GM11168 (cell line): ENCODE measurements at regions not wholly inside any gene's neighbourhood (a gene's known extent, or its start where the extent isn't known, plus 50 kb on each side); places are given as distances from the start of the nearest gene placed in this dataset.

Experiments
- in situ Hi-C: fragments of 300-500 bp; cut with MboI; formaldehyde crosslinking; loops from one replicate; pipeline ENCODE4 v1.12.0; 2022; ENCODE audit warnings: low sequenced_read_pairs; ENCODE audit not compliant: unreplicated experiment

DNA sequence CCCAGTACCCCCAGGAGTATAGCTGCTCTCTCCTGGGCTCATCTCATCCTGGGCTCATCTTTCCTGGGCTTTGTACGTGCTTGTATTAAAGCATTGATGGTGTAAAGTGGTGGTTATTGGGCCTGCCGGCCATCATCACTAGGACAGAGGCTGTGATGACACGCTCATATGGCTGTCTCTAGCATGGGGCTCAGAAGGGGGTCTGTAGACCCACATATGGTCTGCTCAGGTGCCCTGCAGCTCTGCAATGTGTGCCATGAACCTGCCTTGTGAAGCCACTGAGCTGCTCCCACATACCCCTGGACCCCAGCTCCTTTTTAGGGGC, 143.4 kb downstream of the CDC5L start:
- in situ Hi-C loops, result no loop called here

DNA sequence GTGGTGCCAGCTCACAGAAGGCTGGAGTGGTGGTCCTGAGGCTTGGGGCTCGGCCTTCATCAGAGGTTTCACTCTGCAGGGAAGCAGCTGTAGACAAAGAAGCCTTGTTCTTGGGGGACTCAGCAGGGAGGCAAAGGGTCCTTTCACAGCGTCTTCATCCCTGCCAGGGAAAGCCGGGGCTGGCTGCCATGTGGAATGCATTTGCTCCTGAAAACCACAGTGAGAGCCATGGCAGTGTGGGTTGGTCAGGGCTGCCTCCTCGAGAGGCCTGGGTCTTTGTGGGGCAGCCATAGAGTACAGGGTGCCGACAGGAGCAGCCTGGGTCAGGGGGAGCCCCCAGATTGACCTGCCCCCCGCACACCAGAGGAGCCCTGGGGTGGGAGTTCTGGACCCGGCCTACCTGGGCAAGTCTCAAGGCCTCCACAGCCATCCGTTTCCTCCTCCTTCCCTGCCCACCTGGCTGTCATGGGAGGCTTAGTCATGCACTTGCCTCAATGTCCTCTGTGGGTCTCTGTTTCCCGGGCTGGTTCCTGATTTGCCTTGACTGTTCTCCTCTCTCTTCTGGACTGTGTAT, 144.0 kb downstream of the CDC5L start:
- in situ Hi-C loops, result no loop called here

DNA sequence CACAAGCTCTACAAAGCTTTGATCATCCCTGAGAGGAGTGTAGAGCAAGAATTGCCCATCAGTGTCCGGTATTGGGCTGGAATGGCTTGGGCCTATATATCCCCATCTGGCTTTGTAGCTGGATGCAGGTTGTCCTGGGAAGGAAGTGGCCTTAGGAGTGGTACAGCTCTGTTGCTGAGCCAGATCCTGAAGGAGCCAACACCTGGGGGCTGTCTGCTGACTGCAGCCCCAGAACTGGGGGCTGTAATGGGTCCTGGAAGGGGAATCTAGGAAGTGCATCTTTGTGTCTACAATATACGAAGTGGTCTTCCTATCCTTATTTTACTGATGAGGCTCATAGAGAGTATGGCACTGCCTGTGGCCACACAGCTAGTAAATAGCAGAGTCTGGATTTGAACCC, 145.9 kb downstream of the CDC5L start:
- in situ Hi-C loops, result no loop called here

DNA sequence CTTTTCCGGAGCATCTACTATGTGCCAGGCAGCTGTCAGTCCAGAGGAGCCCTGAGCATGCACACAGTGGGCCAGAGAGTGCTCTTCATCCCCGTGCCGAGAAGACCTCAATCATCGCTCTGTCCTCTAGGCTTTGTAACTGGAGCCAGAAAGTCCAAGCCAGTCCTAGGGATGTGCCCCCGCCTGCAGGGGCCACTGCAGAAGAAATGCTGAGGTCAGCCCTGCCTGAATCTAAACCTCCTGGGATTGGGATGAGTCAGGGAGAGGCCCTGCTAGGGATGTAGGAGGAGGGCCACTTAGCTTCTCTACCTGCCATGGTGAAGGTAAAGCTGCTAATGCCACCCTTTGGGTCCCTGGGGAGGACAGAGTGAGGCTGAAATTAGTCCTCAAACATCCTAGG, 146.8 kb downstream of the CDC5L start:
- in situ Hi-C loops, result no loop called here

DNA sequence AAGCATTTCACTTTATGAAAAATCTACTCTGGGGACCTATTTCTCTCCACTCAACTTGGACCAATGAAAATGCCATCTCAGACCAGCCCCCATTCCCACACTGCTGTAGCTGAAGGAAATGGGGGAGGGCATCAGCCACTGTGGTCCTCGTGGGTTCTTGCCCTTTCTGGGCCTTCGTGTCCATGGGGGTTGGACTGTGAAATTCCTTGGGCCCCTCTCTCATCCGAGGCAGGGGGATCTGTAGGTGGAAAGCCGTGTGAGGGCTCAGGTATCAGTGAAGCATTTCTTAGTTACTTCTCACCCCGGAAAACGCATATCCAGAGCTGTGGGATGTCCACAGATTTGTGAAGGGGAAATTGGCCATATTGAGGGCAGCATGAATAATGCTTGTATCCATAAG, 147.9 kb downstream of the CDC5L start:
- in situ Hi-C loops, result no loop called here

DNA sequence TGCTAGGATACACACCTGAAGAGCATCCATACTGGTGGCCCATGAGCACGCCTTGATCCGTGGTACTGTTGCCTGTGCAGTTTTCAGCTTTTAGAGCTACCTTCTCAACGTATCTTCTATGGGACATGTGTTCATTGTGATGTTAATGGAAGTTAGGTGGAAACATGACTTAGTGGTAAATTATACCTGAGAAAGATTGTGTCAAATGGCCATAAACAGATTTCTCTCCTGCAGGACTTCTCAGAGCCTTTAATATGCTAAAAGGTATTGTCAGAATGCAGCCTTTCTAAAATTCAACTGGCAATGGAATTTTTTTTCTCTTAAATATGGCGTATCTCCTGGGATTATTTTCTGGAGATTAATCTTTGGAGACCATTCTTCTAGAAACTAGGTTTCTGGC, 148.5 kb downstream of the CDC5L start:
- in situ Hi-C loops, result no loop called here

DNA sequence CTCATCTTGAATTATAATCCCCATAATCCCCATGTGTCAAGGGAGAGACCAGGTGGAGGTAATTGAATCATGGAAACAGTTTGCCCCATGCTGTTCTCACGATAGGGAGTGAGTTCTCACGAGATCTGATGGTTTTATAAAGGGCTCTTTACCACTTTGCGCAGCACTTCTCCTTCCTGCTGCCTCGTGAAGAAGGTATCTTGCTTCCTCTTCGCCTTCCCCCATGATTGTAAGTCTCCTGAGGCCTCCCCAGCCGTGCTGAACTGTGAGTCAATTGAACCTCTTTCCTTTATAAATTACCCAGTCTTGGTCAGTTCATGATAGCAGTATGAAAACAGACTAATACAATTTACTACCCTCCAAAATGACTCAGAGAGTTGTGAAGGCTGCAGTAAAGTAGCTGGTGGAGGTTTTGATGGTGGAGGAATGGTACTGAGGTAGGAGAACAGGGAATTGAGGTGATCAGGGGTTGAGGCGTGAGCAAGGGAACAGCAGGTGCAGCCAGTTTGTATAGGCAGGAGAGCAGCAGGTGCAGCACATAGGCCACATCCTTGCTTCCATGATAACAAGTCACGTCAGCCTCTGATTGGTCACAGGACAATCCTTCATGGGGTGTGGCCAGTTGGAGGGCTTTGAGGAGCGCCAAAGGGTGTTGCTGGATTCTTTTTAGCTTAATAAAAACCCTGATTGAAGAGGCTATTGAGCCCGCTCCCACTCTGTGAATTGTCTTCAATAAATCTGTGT, 150.0 kb downstream of the CDC5L start:
- in situ Hi-C loops, result no loop called here

DNA sequence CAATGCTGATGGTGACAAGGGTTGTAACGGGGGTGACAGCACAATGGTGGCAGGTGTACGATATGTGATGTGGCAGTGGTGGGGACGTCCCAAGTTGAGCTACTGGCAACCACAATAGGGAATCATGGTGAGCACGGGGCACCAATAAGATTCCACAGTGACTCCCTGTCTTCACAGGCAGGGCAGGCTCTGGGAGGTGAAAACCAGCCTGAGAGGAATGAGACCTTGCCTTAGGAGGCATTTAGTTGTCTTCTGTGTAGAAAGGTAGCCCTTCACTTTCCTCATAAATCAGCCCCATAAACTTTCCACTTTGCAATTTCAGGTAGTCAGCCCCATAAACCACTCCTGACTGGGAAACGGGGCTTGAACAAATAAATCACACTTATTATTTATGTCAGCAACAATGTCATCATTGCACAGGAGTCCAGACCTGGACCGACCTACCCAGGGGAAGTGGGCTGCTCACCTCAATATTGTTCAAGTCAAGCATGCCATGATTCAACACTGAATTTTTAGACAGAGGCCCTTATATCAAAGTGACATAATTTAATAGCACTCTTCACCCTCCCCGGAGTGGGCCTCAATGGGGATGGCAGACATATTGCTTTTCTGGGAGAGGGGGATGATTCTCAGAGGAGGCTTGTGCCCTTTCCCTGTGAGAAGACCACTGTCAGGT, 150.8 kb downstream of the CDC5L start:
- in situ Hi-C loops, result no loop called here

DNA sequence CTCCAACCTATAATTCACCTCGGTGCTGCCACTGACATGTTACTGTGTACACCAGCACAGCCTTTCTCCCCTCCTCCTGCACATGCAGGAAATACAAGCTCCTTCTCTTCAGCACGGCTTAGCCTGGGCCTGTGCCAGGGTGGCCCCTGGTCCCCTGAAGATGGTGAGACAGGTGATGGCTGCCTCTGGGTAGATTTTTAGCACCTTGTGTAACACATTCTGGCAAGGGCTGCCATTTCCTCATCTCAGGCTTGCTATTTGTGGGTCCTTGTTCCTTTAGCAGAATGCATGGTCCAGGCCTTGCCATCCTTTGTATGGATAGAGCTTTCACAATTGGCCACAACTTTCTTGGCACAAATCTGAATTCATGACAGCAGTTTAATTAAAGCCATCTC, 151.3 kb downstream of the CDC5L start:
- in situ Hi-C loops, result no loop called here

DNA sequence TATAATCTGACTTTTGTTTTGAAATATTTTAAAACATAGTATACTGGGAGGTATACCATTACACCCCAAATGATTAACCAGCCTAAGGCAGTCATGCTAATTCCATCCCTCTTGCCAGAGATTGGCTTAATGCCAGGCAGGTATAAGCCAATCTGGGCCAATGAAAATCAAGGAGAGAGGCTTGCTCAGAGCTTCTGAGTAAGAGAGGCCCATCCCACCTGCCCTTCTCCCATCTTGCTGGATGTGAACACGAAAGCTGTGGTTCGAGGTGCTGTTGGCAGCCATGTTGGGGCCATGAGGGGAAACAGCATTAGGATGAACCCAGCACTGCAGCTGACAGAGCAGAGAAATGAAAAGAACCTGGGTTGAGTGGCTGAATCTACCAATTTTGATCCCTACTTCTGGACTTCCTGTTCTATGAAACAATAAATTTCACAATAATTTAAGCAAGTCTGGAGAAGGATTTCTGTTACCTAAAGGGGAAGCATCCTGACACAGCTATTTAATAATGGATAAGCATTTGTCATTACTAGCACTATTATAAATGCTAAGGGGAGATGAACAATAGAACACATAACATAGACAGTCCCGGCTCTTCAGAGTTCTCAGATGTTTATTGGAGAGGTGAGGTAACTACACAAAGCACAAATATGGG, 152.3 kb downstream of the CDC5L start:
- in situ Hi-C loops, result no loop called here

DNA sequence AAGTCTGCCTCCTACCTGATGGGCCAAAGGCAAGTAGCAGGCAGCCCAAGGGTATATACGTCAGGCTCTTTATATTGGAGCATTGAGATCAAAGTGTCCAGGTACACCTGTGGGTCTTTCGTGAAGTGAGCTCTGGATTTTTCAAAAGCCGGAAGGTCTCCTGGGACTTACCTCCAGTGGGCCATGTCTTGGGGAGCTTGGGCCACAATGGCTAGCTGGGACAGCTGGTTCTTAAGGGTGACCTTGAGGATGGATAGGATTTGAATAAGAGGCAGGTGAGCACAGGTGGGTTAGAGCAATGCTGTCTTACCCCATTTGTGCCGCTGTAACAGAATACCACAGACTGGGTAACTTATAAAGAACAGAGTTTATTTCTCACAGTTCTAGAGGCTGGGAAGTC, 153.4 kb downstream of the CDC5L start:
- in situ Hi-C loops, result no loop called here

DNA sequence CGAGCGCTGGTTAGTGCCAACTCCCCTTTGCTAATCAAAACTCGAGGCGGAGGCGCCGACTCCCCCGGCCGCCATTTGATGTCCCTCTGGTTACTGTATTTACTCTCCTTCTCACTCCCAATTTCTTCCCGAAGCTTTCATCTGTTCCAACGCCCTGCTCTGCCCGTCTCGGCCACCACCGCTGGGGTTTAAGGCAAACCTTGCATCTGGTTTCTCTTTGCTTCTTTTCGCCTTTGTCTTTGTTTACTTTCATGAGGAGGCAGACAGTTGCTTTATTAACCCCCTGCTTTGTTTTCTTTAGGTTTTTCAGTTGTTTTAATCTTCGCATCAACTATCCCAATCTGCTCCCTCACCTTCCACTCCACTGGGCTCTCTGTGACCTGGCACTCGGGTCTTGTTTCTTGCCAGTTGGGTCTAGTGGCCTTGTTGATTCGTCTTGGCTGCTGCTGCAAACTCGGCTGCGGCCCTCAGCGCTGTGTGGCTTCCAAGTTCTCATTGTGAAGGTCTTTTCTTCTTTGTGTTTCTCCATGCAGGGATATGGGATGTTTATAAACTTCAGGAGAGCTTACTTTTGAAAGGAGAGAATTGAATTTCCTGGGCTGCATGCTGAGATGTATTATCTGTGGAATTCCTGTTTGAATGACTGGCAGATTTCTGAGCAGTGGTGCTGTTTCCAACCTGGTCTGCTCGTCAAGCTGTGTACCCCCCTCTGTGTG, 155.1 kb downstream of the CDC5L start:
- in situ Hi-C loops, result no loop called here

DNA sequence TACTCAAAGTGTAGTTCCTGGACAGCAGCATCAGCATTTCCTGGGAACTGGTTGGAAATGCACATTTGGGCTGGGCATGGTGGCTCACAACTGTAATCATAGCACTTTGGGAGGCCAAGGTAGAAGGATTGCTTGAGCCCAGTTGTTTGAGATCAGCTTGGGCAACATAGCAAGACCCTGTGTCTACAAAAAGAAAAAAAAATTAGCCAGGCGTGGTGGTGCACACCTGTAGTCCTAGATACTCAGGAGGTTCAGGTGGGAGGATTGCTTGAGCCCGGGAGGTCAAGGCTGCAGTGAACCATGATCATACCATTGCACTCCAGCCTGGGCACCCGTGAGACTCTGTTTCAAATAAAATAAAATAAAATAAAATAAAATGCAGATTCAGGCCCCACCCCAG, 156.2 kb downstream of the CDC5L start:
- in situ Hi-C loops, result no loop called here

DNA sequence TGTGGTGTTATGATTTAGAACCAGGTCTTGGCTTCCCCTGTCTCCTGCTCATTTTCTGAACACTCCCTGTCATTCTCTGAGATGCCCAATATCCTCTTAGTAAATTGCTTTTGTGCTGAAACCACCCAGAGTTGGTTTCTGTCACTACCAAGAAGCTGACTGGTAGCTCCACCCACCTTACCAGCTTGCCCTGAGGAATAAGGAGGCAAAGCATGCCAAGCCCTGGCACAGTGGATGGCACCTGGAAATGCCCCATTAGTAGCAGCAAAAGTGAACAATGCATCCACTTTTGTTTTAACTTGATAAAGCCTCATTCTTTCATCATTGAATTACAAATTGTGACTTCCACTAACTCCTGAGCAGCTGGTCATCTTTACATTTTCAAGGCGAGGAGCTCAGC, 157.7 kb downstream of the CDC5L start:
- in situ Hi-C loops, result no loop called here

DNA sequence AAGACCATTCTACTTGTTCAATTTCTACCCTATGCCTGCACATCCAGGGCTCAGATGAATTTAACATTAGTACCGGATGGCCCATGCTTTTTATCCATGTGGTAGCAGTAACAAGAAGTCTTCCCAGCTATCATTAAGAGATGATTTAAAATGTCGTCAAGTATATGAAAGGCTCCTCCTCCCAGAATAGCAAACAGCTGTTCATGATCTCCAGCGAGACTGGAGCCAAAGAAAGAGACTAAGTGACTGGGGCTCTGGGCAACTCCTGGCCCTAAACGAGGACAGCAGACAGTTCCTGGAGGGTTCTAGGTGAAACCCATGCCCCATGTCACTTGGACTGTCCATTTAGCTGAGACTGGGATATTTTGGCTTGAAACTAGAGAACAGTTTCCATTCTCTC, 160.8 kb downstream of the CDC5L start:
- in situ Hi-C loops, result no loop called here

DNA sequence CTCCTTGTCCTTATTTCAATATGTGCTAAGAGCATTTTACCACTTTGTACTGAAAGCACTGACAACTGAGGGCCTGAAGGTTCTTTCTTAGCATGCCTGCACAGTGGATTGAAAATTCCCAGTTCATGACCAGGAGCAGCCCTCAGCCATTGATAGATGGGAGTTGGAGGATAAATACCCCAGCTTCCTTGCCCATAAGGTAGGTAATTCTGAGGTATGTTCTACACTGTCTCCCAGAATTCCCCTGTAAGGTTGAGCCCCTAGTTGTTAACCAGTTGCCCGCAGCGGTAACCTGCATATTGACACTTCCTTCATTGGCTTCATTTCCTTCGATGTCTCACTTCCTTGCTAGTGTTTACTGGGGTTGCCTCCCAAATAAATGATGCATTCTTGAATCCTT, 162.0 kb downstream of the CDC5L start:
- in situ Hi-C loops, result no loop called here

DNA sequence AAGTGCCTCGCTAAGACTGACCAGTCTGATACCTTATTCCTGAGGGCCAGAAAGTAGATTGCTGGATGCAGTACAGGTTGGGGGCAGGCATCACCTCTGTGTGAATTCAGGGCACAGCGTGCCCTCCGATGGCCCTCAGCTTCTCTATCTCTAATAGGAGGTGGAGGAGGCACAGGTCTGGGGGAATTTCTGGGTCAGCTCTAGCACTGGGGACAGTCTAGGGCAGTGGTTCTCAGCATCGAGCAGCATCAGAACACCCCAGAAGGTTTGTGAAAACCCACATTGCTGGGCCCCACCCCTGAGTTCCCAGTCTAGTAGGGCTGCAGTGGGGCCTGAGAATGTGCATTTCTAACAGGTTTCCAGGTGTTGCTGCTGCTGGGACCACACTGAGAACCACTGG, 166.7 kb downstream of the CDC5L start:
- in situ Hi-C loops, result no loop called here

DNA sequence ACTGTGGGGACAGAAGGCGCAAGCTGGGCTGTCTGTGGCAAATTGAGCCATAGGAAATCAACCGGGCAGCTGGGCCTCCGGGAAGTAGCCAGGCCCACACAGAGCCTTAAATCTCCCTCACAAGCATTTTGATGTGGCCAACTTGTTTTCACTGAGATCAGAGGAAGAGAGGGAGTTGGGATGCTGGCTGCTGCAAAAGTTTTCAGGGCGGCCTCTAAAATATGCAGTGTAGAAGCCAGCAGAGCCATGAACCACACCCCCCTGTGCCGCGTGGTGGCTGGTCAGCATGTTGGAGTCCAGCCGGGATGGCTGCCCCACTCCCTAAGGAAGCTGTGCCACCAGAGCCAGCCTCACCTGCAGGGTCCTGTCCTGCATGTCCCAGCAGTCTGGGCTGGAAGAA, 167.4 kb downstream of the CDC5L start:
- in situ Hi-C loops, result no loop called here

DNA sequence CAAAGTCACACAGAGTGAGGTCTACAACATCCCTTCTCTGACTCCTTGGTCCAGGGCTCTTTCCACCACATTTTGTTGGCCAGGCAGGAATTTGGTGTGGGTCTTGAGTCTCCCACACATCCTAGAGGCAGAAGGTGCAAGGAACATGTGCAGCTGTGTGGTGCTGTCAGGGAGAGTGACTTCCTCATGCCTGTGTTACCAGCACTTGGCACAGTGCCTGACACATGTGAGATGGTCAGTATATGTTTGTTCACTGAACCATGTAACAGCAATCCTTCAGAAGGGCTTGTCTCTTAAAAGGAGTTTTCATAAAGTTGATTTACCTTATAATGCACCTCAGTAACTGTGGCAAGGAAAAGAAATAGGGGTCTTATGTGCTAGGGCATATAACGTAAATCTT, 168.5 kb downstream of the CDC5L start:
- in situ Hi-C loops, result no loop called here

DNA sequence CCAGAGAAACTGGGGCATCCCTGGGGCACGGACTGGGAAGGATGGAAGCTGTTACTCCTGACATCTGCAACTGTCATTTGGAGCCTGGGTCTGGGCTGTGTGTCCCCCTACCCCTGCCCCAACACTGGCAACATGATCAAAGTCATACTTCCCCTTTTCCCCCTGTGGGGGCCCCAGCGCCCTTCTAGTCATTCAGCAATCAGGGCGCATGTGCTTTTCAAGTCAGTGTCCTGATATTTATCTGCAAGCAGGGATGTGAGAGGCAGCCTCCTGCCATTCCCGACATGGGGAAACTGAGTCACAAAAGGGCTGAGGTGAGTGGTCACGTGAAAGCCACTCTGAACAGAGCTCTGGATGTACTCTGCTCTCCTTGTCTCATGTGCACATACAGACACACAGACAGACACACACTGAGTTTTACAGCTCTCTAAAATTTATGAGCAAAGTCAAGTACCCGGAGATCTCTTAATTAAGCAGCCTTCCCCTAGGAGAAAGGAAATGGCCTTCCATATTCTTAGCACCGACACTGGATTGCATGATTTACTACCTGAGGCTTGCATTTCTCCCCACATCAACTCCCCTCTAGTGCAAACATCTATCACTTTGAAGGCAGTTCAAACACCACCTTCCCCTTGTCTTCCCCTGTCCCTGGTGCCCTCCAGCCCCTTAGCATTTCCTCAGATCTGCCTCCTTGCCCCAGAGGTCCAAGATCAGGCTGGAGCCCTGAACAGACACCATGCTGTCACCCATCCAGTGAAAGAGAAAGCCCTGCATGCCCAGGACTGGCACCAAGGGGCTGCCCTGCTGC, 170.7 kb downstream of the CDC5L start:
- in situ Hi-C loops, result no loop called here
